Mammary epithelial cell (primary cell): ENCODE measurements at regions not wholly inside any gene's neighbourhood (a gene's known extent, or its start where the extent isn't known, plus 50 kb on each side); places are given as distances from the start of the nearest gene placed in this dataset.

Source experiments
- CTCF ChIP-seq, 2 donors: IDR thresholded peaks in 1 of 2; conservative IDR thresholded peaks in 1 of 2; 2 replicates each; pipeline ENCODE4 v1.5.1; 2011 to 2012; ENCODE audit warnings: inconsistent platforms in 2 of 2, low read length in 2 of 2, mild to moderate bottlenecking in 2 of 2, control low read depth in 1 of 2, low read depth in 1 of 2; ENCODE audit not compliant: insufficient read depth in 1 of 2; ENCODE audit errors: extremely low read depth in 1 of 2
- EZH2 ChIP-seq: IDR thresholded peaks from 2 replicates; pipeline ENCODE4 v1.6.1; 2012; ENCODE audit warnings: low read length, inconsistent platforms, borderline replicate concordance

GRCh38 chr5:125720348-125720685, 702.9 kb upstream of the GRAMD2B start:
- TF ChIP-seq CTCF (conservative IDR thresholded peaks at IDR 0.05 in 1 of 2, IDR thresholded peaks at IDR 0.05 in 1 of 2; ENCODE audit: extremely low read depth in 1 of 2, insufficient read depth in 1 of 2, low read depth in 1 of 2, low read length in 2 of 2) (no peak), EZH2 (no peak)
